Omental fat pad (tissue), 3 donors: ENCODE measurements at regions not wholly inside any gene's neighbourhood (a gene's known extent, or its start where the extent isn't known, plus 50 kb on each side); places are given as distances from the start of the nearest gene placed in this dataset.

ENCODE experiments used
- ATAC-seq: fragments of 150-250 bp; one replicate; pipeline ENCODE4 v1.9.1; 2016; ENCODE audit warnings: mild to moderate bottlenecking, moderate library complexity; ENCODE audit not compliant: low FRiP score
- DNase-seq: peaks from one replicate; pipeline ENCODE4 v3.0.0-alpha.2; 2019; ENCODE audit warnings: low spot score
- CTCF ChIP-seq, 3 donors: fragments of 450-650 bp; IDR thresholded peaks; one replicate each; pipeline ENCODE4 v1.5.1; 2016 to 2017; ENCODE audit warnings: antibody characterized with exemption in 3 of 3, mild to moderate bottlenecking in 3 of 3, moderate library complexity in 2 of 3

DNA sequence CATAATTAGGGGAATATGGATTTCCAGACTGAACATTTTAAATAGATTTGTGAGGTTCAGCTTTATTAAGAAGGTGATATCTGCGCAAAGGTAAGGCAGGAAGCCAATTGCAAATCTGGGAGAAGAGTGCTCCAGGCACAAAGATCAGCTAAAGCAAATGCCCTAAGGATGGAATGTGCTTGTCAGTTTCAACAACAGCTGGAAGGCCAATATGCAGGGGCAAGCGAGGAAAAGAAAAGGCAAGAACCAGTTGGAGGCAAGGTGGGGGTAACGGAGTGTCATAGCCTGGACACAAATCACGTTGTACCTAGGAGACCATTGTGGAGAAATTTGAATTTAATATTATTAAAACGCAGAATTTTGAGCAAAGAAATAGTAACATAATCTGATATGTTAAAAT is 1710.3 kb upstream of the PCDH7 start:
- ATAC-seq (no peak), DNase-seq (no peak)
- no peak for TF ChIP-seq CTCF (IDR thresholded peaks at IDR 0.05)

GRCh38 chr4:29013341-29013740 is 1706.8 kb upstream of the PCDH7 start:
- ATAC-seq (no peak), DNase-seq (no peak)
- no peak for TF ChIP-seq CTCF (IDR thresholded peaks at IDR 0.05)

DNA sequence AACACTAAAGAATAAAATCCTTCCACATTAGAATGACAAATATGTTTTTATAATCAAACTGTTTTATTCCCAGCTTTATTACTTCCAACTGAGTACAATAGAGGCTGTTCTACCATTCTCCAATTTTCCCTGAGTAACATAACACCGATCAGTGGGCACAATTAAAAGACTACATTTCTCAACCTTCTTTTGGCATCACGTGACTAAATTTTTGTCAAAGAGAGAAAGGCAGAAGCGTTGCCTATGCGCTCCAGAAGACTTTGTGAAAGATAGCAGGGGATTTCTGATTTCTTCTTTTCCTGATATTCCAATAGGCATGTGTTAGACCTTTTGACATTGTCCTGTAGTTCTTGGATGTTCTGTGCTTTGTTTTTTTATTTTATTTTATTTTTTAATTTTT is 1705.6 kb upstream of the PCDH7 start:
- ATAC-seq (no peak), DNase-seq (no peak)
- TF ChIP-seq CTCF (IDR thresholded peaks at IDR 0.05) = no peak

- no peak for ATAC-seq
Measured at GRCh38 chr4:29033703-29034102, 1686.5 kb upstream of the PCDH7 start.

GRCh38 chr4:29037501-29037900 is 1682.7 kb upstream of the PCDH7 start:
- TF ChIP-seq CTCF (IDR thresholded peaks at IDR 0.05) = no peak
- ATAC-seq (no peak), DNase-seq (no peak)

More at GRCh38 chr4:29033703-29034102, 1686.5 kb upstream of the PCDH7 start:
- DNase-seq = no peak
- no peak for TF ChIP-seq CTCF (IDR thresholded peaks at IDR 0.05)

GRCh38 chr4:29043411-29043810 is 1676.8 kb upstream of the PCDH7 start:
- no peak for DNase-seq

More at GRCh38 chr4:29043411-29043810, 1676.8 kb upstream of the PCDH7 start:
- TF ChIP-seq CTCF (IDR thresholded peaks at IDR 0.05) = no peak
- no peak for ATAC-seq
